ENCODE measurements at regions not wholly inside any gene's neighbourhood (a gene's known extent, or its start where the extent isn't known, plus 50 kb on each side); places are given as distances from the start of the nearest gene placed in this dataset.

- no peak overlapping the region for H2AFZ ChIP-seq (ENCODE audit: low read depth)
- ChIA-PET POLR2A (no interaction called here), CTCF (no interaction called here)
These were observed 127.6 kb downstream of the PMAIP1 start for GRCh38 chr18:60027397-60027796.

DNA sequence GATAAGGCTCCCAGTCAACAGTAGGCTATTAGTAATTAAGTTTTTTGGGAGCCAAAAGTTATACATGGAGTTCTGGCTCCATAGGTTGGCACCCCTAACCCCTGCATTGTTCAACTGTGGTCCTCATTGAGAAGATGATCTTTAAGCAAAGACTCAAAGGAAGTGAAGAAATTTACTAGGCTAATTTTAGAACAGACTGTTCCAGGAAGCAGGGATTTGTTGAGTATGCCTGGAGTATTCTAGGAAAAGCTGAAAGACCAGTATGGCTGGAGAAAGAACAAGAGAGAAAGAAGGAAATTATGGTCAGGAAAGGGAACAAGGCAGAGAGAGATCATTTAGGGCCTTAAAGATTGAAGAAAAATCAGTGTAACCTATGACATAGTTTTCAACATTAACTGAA is 125.1 kb downstream of the PMAIP1 start:
- no peaks in the 10 kb centered on the region for H3K79me2 ChIP-seq (ENCODE audit: insufficient read depth)
- peaks cover 20% of the 10 kb centered on the region for H3F3A ChIP-seq (replicated peaks; ENCODE audit: insufficient read depth)
- POLR2A ChIA-PET: no interaction called here
- no peaks in the 10 kb centered on the region for H3K36me3 ChIP-seq (replicated peaks in 1 of 2; ENCODE audit: control insufficient read depth in 1 of 2, insufficient read depth in 2 of 2, low read length in 1 of 2)
- no peak for DNase-seq
- 0 out of 2 replicates have a peak, but pooled peaks cover 4% of the 10 kb centered on the region for H3K9me2 ChIP-seq
- no peak overlapping the region for H3K4me2 ChIP-seq
- peaks cover 7 to 33% of the 10 kb centered on the region in 2 experiments for H3K4me1 ChIP-seq (ENCODE audit: control insufficient read depth in 1 of 2, insufficient read depth in 2 of 2, low read depth in 1 of 2, low read length in 1 of 2)
- peak overlapping the region; percentile 45 for H2AFZ ChIP-seq (ENCODE audit: low read depth)
- no peak overlapping the region for H3K9ac ChIP-seq
- H4K20me1 ChIP-seq (ENCODE audit: insufficient read depth): no peaks in the 10 kb centered on the region
- TF ChIP-seq GATA2 (CRISPR knock-in tag; IDR thresholded peaks at IDR 0.05) (no peak), CTCF (IDR thresholded peaks at IDR 0.05) (no peak)
- H3K9me3 ChIP-seq: no peaks in the 10 kb centered on the region
- H3K27ac ChIP-seq (ENCODE audit: low read depth in 2 of 2, low read length in 1 of 2): no peak overlapping the region; a peak in 1 of 4 replicates
- no peaks in the 10 kb centered on the region for H3K27me3 ChIP-seq (ENCODE audit: insufficient read depth)
- no peak overlapping the region for H3K4me3 ChIP-seq (ENCODE audit: low read depth in 2 of 2, low read length in 1 of 2)
- CTCF ChIA-PET: interaction anchor here (2.4 kb wide), 1 partner anchor 29 kb away, joined by 9 read pairs; no protein-coding TSS in a partner anchor

More at GRCh38 chr18:60027397-60027796, 127.6 kb downstream of the PMAIP1 start:
- Histone ChIP-seq H3K9me3 (no peaks in the 10 kb centered on the region), H3K4me1 (ENCODE audit: control insufficient read depth in 1 of 2, insufficient read depth in 2 of 2, low read depth in 1 of 2, low read length in 1 of 2) (peaks cover 7 to 8% of the 10 kb centered on the region in 2 experiments; a peak in 3 of 4 replicates), H3K9ac (no peak overlapping the region), H3K9me2 (0 out of 2 replicates have a peak, but pooled peaks cover 4% of the 10 kb centered on the region), H4K20me1 (ENCODE audit: insufficient read depth) (no peaks in the 10 kb centered on the region), H3K36me3 (replicated peaks in 1 of 2; ENCODE audit: control insufficient read depth in 1 of 2, insufficient read depth in 2 of 2, low read length in 1 of 2) (no peaks in the 10 kb centered on the region), H3F3A (replicated peaks; ENCODE audit: insufficient read depth) (peaks cover 19% of the 10 kb centered on the region), H3K27me3 (ENCODE audit: insufficient read depth) (no peaks in the 10 kb centered on the region), H3K4me3 (ENCODE audit: low read depth in 2 of 2, low read length in 1 of 2) (no peak overlapping the region), H3K79me2 (ENCODE audit: insufficient read depth) (no peaks in the 10 kb centered on the region), H3K27ac (ENCODE audit: low read depth in 2 of 2, low read length in 1 of 2) (peak overlapping the region in 1 of 2 experiments; percentile 36; a peak in 2 of 4 replicates), H3K4me2 (no peak overlapping the region)
- 56% methylated on average over 2 of the region's 2 CpGs for WGBS (ENCODE audit: low lambda C conversion rate)
- peak; percentile 86 for TF ChIP-seq GATA2 (CRISPR knock-in tag; IDR thresholded peaks at IDR 0.05)
- no peak for TF ChIP-seq TAF1 (IDR thresholded peaks at IDR 0.05; ENCODE audit: borderline replicate concordance, low read depth, low read length)
- TF ChIP-seq MAX (IDR thresholded peaks at IDR 0.05; ENCODE audit: low read depth): no peak
- peak; percentile 27 for TF ChIP-seq CHD2 (IDR thresholded peaks at IDR 0.05; ENCODE audit: low read length, partially characterized antibody)
- no peak for TF ChIP-seq TCF12 (IDR thresholded peaks at IDR 0.05)
- peak; percentile 39; the same call in 1 of the 2 replicates for TF ChIP-seq RCOR1 (IDR thresholded peaks at IDR 0.05; ENCODE audit: low read length)
- no peak for TF ChIP-seq ELF1 (IDR thresholded peaks at IDR 0.05)
- TF ChIP-seq EP300 (IDR thresholded peaks at IDR 0.05; ENCODE audit: borderline replicate concordance in 1 of 2, low read depth in 1 of 2, low read length in 1 of 2): peak in 1 of 2 experiments; percentile 54; a peak in 1 of 4 replicates
- DNase-seq: peak; percentile 47

DNA sequence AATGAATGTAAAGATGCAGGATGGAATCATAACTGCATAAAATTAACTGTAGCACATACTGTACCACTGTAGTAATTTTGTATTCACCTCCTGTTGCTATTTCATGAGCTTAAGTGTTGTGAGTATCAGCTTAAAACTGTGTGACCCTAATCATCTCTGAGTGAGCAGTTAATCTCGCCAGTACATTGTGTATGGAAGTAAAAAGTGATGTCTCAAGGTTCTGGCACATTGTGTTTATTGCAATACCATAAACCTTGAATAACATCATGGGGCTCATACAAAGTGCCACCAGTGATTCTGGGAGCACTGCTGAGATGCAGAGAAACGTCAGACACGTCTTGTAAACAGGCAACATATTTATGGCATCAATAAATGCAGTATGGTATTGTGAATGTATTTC is 124.5 kb downstream of the PMAIP1 start:
- WGBS (ENCODE audit: low lambda C conversion rate): 93% methylated on average over 3 of the region's 3 CpGs
- no peak for DNase-seq
- Histone ChIP-seq H3K4me1 (ENCODE audit: control insufficient read depth in 1 of 2, insufficient read depth in 2 of 2, low read depth in 1 of 2, low read length in 1 of 2) (peaks cover 7 to 35% of the 10 kb centered on the region in 2 experiments), H4K20me1 (ENCODE audit: insufficient read depth) (no peaks in the 10 kb centered on the region), H3K9ac (no peak overlapping the region), H3K27me3 (ENCODE audit: insufficient read depth) (no peaks in the 10 kb centered on the region), H3K4me2 (no peak overlapping the region), H3K9me2 (0 out of 2 replicates have a peak, but pooled peaks cover 4% of the 10 kb centered on the region), H3F3A (replicated peaks; ENCODE audit: insufficient read depth) (peaks cover 20% of the 10 kb centered on the region), H3K9me3 (no peaks in the 10 kb centered on the region), H3K36me3 (replicated peaks in 1 of 2; ENCODE audit: control insufficient read depth in 1 of 2, insufficient read depth in 2 of 2, low read length in 1 of 2) (no peaks in the 10 kb centered on the region), H3K4me3 (ENCODE audit: low read depth in 2 of 2, low read length in 1 of 2) (no peak overlapping the region), H3K27ac (ENCODE audit: low read depth in 2 of 2, low read length in 1 of 2) (no peak overlapping the region; a peak in 1 of 4 replicates), H3K79me2 (ENCODE audit: insufficient read depth) (no peaks in the 10 kb centered on the region), H2AFZ (ENCODE audit: low read depth) (no peak overlapping the region)
- TF ChIP-seq FOXJ3 (CRISPR knock-in tag; IDR thresholded peaks at IDR 0.05): no peak
- ChIA-PET CTCF (interaction anchor here (2.4 kb wide), 1 partner anchor 28 kb away, joined by 9 read pairs; no protein-coding TSS in a partner anchor), POLR2A (no interaction called here)
